NCI-H146 treated with DMSO at 0.1 percent for 48 hours (cell line): ENCODE measurements at regions not wholly inside any gene's neighbourhood (a gene's known extent, or its start where the extent isn't known, plus 50 kb on each side); places are given as distances from the start of the nearest gene placed in this dataset.

Experiments
- DNase-seq: peaks from one replicate; lab custom pipeline; 2025; ENCODE audit not compliant: unreplicated experiment; lab: John Stamatoyannopoulos, UW

DNA sequence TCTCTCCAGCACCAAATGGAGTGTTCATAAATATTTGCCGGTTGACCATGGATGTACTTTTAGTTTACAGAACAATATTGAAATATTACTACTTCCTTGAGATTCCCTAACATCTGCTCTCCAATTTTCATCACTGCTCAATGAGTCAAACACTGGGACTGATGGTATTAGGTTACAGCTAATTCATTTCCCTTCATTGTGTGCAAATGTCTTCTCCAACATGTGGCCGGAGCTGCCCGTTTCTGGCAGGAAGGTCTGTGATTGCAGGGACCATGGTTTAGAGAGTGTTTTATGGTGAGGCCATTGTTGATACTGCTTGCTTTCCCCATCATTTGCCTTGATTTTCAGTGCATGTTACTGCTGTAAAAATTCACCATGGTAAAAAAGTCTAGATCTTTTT lies 209.3 kb downstream of the HS3ST3B1 start:
- no peak for DNase-seq

GRCh38 chr17:14508156-14508555 lies 207.3 kb downstream of the HS3ST3B1 start:
- DNase-seq, result no peak

- DNase-seq, result no peak
Measured at GRCh38 chr17:14506364-14506763, 205.5 kb downstream of the HS3ST3B1 start.

DNA sequence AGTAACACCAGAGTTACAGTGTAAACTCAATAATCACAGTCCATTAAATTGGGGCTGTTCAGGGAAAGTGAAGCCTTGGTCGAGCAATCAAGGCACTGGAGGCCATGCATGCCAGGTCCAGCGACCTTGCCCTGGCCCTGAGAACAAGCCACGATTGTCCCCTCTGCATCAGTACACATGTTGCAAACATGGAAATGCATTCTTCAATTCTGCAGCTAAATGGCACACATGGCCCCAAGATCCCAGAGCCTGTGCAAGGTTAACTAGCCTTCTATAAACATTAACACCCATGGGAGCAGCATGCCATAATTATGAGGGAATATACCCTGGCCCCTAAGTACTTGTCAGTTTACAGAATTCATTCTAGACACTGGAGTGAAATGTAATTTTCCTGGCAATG lies 204.7 kb downstream of the HS3ST3B1 start:
- DNase-seq, result no peak

DNA sequence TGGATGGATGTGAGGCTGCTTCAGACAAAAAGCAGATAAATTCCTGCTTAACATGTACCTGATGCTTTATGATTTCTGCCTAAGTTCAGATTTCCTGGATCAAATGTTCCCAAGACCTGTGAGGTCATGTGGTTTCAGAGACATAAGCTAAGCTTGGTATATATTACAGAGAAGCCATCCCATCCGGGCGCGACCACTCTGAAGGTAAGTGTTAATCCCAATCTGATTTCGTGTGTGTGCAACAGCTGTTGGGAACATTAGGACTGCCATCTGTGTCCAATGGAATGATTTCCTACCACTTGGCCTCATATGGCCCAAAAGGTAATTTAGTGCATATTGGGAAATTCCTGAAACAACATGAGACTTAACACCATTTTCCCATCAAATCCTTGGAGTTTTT lies 199.1 kb downstream of the HS3ST3B1 start:
- no peak for DNase-seq

DNA sequence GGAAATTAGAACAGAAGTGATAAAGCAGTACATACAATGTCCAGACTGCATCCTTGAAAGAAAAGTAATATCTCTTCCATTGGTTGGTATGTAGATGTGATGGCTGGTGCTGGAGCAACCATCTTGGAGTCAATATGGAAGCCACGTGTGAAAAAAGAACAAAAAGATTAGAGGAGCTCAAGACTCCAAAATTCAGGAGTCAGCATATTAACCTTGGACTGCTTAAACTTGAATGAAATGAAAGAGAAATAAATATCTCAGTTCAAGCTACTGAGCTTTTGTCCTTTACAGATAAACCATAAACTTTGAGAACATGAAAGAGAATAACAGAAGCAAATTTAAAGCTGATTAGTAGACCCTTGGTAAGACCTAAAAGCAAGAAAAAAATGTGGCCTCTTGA lies 197.9 kb downstream of the HS3ST3B1 start:
- DNase-seq, result no peak

DNA sequence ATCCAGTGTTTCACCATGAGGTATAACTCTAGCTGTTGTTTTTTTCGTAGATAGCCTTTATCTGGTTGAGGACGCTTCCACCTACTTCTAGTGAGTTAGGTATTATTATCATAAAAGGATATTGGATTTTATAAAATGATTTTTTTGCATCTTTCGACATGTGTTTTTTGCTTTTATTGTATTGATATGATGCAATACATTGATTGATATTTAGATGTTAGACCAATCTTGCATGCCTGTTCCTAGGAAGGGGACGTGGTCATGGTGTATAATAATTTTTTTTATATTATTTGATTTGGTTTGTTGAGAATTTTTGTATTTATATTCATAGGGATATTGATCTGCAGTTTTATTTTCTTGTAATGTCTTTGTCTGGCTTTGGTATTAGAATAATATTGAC lies 193.3 kb downstream of the HS3ST3B1 start:
- DNase-seq, result no peak

- DNase-seq, result no peak
Measured at GRCh38 chr17:14489986-14490385, 189.1 kb downstream of the HS3ST3B1 start.

- DNase-seq, result no peak
Measured at GRCh38 chr17:14488958-14489550, 188.2 kb downstream of the HS3ST3B1 start.

DNA sequence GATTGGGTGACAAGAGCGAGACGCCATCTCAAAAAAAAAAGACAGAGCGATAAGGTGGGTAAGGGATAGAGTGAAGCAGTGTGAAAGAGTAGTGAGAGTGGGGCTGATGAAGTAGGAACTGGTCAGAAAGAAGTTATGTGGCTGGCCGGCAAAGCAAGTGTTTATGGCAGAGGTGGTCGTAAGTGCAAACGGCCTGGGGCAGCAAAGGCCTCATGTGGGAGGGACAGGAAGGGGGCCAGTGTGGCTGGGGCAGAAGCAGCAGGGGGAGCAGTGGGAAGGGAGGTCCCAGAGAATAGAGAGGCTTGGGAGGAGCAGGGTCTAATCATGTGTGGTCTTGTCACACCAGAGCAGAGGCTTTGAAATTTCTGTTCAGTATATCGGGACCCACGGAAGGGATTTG lies 186.2 kb downstream of the HS3ST3B1 start:
- DNase-seq, result no peak

DNA sequence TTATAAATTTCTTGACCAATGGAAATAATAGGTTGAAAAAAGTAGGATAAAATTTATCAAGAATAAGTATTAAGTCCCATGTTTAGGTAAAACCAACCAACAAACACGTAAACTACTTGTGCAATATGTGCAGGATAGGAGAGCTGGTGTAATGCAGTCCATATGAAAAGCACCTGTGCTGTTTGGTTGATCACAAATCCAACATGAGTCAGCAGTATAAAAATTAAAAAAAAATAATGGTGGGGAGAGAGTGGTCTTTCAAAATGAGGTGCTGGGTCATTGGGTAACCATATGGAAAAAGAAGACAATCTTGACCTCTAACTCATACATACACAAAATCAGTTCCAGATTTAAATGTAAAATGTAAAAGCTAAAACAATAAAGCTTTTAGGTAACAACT lies 181.8 kb downstream of the HS3ST3B1 start:
- DNase-seq, result no peak

DNA sequence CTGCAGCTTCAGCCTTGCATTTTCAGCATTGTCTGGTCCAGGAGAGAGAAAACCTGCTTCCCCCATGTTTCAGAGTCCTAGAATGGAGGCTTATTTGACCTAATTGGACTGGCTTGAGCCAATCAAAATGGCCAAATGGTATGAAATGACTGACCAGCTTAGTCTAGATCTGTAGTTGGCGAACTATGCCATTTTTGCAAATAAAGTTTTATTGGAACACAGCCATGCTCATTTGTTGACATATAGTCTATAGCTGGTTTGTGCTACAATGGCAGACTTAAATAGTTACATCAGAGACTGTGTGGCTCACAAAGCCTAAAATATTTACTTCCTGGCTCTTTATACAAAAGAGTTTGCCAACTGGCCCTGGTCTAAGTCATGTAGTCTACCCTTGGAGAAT lies 180.8 kb downstream of the HS3ST3B1 start:
- DNase-seq, result no peak

- no peak for DNase-seq
Measured at GRCh38 chr17:14474591-14474990, 173.7 kb downstream of the HS3ST3B1 start.

GRCh38 chr17:14471052-14471451 lies 170.2 kb downstream of the HS3ST3B1 start:
- no peak for DNase-seq

GRCh38 chr17:14470417-14470816 lies 169.5 kb downstream of the HS3ST3B1 start:
- DNase-seq, result no peak

GRCh38 chr17:14469971-14470370 lies 169.1 kb downstream of the HS3ST3B1 start:
- DNase-seq, result no peak

DNA sequence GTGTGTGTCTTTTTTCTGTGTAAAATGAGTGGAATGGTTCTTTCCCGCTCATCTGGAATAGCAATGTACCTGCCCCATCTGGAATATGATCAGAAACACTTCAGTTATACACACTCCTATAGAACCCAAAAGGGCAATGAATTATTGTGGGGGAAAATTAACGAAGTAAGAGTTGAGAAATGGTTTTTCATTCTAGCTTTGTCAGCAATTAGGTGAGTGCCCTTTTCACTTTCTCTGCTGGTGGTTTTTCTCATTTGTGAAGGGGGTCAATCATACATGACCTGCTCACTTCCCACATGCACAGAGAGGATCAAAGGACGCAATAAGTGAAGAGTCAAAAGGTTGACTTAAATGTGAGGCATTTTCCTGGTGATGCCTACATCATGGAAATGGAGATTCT lies 168.0 kb downstream of the HS3ST3B1 start:
- no peak for DNase-seq

DNA sequence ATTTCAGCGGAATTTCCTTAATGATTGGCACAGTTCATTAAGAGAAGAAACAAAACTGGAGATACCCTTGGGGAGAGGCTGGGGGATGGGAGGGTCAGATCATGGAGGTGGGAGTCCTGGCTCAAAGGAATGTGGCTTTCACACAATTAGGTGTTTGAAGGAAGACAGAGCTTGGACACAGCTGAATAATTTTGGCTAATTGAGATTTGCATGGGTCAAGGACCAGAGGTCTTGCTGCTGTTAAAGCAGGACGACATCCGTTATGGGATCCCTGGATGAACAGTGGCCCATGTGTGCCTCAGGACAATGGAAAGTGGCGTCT lies 160.3 kb downstream of the HS3ST3B1 start:
- no peak for DNase-seq

DNA sequence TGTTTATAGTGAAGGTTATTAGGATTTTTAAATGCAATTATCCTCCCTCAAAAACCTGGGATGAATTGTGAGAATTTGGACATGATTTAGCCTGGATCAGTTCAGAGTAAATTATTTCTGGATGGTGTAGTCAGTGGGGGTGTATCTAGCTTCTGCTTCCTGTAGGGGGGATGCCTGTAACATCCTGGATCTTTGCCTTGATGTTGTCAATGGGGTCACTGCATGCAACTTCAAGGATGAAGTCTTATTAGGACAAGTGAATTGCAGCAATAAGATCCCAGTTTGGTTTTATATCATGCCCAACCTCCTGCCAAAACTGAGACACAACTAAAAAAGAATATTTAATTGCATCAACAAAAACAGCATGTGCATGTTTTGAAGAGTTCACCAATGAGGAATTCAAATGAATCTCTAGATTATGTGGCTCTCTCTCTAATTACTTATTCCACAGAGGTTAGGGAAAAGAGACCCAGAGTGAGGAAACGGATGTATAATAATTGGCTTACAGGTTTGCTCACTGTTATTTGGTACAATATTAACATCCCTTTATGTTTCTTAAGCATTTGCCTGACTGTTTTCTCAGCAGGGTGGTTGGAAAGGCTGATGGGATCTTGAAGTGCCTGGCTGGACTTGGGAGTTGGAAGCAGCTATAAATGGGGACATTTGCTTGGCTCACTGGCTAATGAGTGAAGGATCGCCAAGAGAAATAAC lies 159.8 kb downstream of the HS3ST3B1 start:
- no peak for DNase-seq

DNA sequence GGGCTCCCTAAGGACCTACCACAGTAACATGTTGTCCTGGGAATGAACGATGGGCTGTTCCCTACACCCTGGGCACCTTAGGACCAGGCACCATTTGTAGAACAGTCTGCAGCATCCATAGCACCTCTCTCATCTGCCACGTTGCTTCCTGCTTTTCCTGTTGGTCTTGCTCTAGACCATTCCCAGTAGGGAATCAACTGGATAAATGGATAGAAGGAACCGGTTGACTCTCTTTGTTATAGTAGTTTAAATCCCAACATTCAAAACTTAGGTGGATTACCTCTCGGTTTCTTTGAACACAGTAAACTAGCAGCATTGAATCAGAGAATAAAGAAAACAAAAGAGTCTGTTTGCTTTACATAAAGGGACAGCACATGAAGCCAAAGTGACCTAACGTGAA lies 159.1 kb downstream of the HS3ST3B1 start:
- no peak for DNase-seq

GRCh38 chr17:14458724-14459123 lies 157.8 kb downstream of the HS3ST3B1 start:
- DNase-seq, result no peak

GRCh38 chr17:14454746-14455145 lies 153.9 kb downstream of the HS3ST3B1 start:
- DNase-seq, result no peak

DNA sequence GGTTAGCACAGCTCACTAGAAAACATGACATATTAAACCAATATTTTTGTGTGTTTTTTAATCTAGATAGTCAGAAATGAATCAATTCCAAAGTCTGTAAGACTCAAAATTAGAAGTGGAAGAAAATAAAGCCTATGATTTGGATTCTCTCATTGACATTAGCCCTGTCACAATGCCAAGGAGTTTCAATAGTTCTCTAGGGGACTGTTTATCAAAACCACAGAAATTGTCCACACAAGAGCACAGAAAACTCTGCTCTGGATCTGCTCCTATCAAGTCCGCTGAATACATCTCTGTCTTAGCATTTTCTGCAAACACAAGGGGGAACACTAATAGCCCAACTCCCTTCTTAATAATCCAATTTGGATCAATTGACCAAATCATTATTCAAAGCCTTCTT lies 152.0 kb downstream of the HS3ST3B1 start:
- no peak for DNase-seq
